ENCODE measurements at regions not wholly inside any gene's neighbourhood (a gene's known extent, or its start where the extent isn't known, plus 50 kb on each side); places are given as distances from the start of the nearest gene placed in this dataset.

DNA sequence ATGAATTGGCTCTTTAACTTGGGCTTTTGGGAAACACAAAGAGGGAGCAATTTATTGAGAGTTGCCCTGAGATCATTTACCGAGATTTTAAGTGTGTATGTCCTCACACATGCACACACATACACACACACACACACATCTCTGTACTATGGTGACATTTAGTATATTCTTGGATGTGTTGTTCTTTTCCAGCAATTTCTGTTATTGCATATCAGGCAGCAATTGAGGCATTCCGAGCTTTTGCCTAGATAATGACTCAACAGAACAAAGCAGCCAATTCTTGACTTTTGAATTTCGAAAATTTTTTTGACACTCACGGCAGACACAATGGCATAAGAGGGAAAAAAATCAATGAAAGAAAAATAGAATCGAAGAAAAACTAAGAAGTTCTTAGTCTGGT, 248.5 kb downstream of the DUSP6 start:
- H2AFZ ChIP-seq: no peak overlapping the region
- H3K4me3 ChIP-seq: no peak overlapping the region
- no peak overlapping the region for H3K4me2 ChIP-seq
- H3K36me3 ChIP-seq (ENCODE audit: low read depth): no peaks in the 10 kb centered on the region
- no TSS peak for BruUV-seq (replicated peaks)
- no peaks in the 10 kb centered on the region for H3K27me3 ChIP-seq (ENCODE audit: insufficient read depth, low read depth)
- ChIA-PET CTCF (interaction anchor here (0.5 to 0.6 kb wide), 2 partner anchors 21 to 409 kb away, joined by 5 to 10 read pairs; no protein-coding TSS in a partner anchor), POLR2A (ENCODE audit: unreplicated experiment) (no interaction called here)
- TF ChIP-seq, protein P1, sequence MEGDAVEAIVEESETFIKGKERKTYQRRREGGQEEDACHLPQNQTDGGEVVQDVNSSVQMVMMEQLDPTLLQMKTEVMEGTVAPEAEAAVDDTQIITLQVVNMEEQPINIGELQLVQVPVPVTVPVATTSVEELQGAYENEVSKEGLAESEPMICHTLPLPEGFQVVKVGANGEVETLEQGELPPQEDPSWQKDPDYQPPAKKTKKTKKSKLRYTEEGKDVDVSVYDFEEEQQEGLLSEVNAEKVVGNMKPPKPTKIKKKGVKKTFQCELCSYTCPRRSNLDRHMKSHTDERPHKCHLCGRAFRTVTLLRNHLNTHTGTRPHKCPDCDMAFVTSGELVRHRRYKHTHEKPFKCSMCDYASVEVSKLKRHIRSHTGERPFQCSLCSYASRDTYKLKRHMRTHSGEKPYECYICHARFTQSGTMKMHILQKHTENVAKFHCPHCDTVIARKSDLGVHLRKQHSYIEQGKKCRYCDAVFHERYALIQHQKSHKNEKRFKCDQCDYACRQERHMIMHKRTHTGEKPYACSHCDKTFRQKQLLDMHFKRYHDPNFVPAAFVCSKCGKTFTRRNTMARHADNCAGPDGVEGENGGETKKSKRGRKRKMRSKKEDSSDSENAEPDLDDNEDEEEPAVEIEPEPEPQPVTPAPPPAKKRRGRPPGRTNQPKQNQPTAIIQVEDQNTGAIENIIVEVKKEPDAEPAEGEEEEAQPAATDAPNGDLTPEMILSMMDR (conservative IDR thresholded peaks at IDR 0.05): no peak
- no peak for TF ChIP-seq EZH2 (IDR thresholded peaks at IDR 0.05; ENCODE audit: low read depth)
- no peak for DNase-seq
- H3K9me3 ChIP-seq (ENCODE audit: insufficient read depth, low read depth): no peaks in the 10 kb centered on the region
- H4K20me1 ChIP-seq (ENCODE audit: insufficient read depth): no peaks in the 10 kb centered on the region
- H3F3A ChIP-seq (ENCODE audit: insufficient read depth, low read depth): no peaks in the 10 kb centered on the region
- H3K27ac ChIP-seq: no peak overlapping the region
- no peaks in the 10 kb centered on the region for H3K4me1 ChIP-seq (replicated peaks; ENCODE audit: insufficient read depth)
- intact Hi-C loops (cut with micrococcal nuclease; ENCODE audit: unreplicated experiment): no loop called here
- H3K9me2 ChIP-seq (ENCODE audit: insufficient read depth): no peaks in the 10 kb centered on the region
- H3K79me2 ChIP-seq (ENCODE audit: low read depth): no peaks in the 10 kb centered on the region

- DNase-seq: no peak
- Histone ChIP-seq H3K36me3 (ENCODE audit: low read depth) (no peaks in the 10 kb centered on the region), H3K27ac (no peak overlapping the region), H2AFZ (no peak overlapping the region), H3K79me2 (ENCODE audit: low read depth) (no peaks in the 10 kb centered on the region), H3K9me3 (ENCODE audit: insufficient read depth, low read depth) (no peaks in the 10 kb centered on the region), H3K4me1 (replicated peaks; ENCODE audit: insufficient read depth) (no peaks in the 10 kb centered on the region), H3K27me3 (ENCODE audit: insufficient read depth, low read depth) (no peaks in the 10 kb centered on the region), H3K4me3 (no peak overlapping the region), H3F3A (ENCODE audit: insufficient read depth, low read depth) (no peaks in the 10 kb centered on the region), H3K4me2 (no peak overlapping the region), H3K9me2 (ENCODE audit: insufficient read depth) (no peaks in the 10 kb centered on the region), H4K20me1 (ENCODE audit: insufficient read depth) (no peaks in the 10 kb centered on the region)
- ChIA-PET POLR2A (ENCODE audit: unreplicated experiment) (no interaction called here), CTCF (no interaction called here)
- intact Hi-C loops (cut with micrococcal nuclease; ENCODE audit: unreplicated experiment): no loop called here
- BruUV-seq (replicated peaks): no TSS peak
- no peak for TF ChIP-seq EZH2 (IDR thresholded peaks at IDR 0.05; ENCODE audit: low read depth)
- TF ChIP-seq, protein P1 (conservative IDR thresholded peaks at IDR 0.05): no peak
These were observed 250.9 kb downstream of the DUSP6 start for GRCh38 chr12:89101440-89101839.

GRCh38 chr12:89098441-89099112, 253.7 kb downstream of the DUSP6 start:
- POLR2A ChIA-PET (ENCODE audit: unreplicated experiment): no interaction called here
- DNase-seq: no peak
- no peaks in the 10 kb centered on the region for H3K4me1 ChIP-seq (replicated peaks; ENCODE audit: insufficient read depth)
- intact Hi-C loops (cut with micrococcal nuclease; ENCODE audit: unreplicated experiment): no loop called here
- CTCF ChIA-PET: no interaction called here
- H3K4me2 ChIP-seq: no peak overlapping the region
- BruUV-seq (replicated peaks): no TSS peak
- no peaks in the 10 kb centered on the region for H3K36me3 ChIP-seq (ENCODE audit: low read depth)
- no peak overlapping the region for H2AFZ ChIP-seq
- no peaks in the 10 kb centered on the region for H3K79me2 ChIP-seq (ENCODE audit: low read depth)
- no peak for TF ChIP-seq EZH2 (IDR thresholded peaks at IDR 0.05; ENCODE audit: low read depth)
- TF ChIP-seq, protein P1 (conservative IDR thresholded peaks at IDR 0.05): no peak
- H4K20me1 ChIP-seq (ENCODE audit: insufficient read depth): no peaks in the 10 kb centered on the region
- H3K27me3 ChIP-seq (ENCODE audit: insufficient read depth, low read depth): no peaks in the 10 kb centered on the region
- 0 out of 2 replicates have a peak, but pooled peaks cover under 1% of the 10 kb centered on the region for H3K9me3 ChIP-seq (ENCODE audit: insufficient read depth, low read depth)
- no peaks in the 10 kb centered on the region for H3K9me2 ChIP-seq (ENCODE audit: insufficient read depth)
- no peak overlapping the region for H3K4me3 ChIP-seq
- no peak overlapping the region for H3K27ac ChIP-seq
- H3F3A ChIP-seq (ENCODE audit: insufficient read depth, low read depth): no peaks in the 10 kb centered on the region
